HepG2 (cell line): ENCODE measurements at regions not wholly inside any gene's neighbourhood (a gene's known extent, or its start where the extent isn't known, plus 50 kb on each side); places are given as distances from the start of the nearest gene placed in this dataset.

Experiments used
- ATAC-seq: fragments of 200-7000 bp; cut with Tn5 transposase; 3 replicates; pipeline ENCODE4 v1.9.1; 2020; ENCODE audit warnings: mild to moderate bottlenecking, moderate library complexity
- BruUV-seq: library from RNA; stranded (reverse); fragments of 400-500 nt; replicated peaks from 2 replicates; lab custom pipeline; 2021; lab: Mats Ljungman, UMichigan
- CTCF ChIA-PET: fragments of 300-600 bp; formaldehyde crosslinking; extraction: SDS; loops from one replicate; lab custom pipeline; 2021; ENCODE audit warnings: low total read pairs, inconsistent platforms, low intra/inter-chr PET ratio; lab: Yijun Ruan, JAX
- POLR2A ChIA-PET: fragments of 350-600 bp; sonication (Branson Sonifier 250); formaldehyde crosslinking; loops from one replicate; lab custom pipeline; 2020; ENCODE audit warnings: antibody characterized with exemption, inconsistent platforms; lab: Yijun Ruan, JAX
- DNase-seq: peaks from one replicate; pipeline ENCODE4 v3.0.0-alpha.2; 2015; ENCODE audit warnings: low spot score
- FAIRE-seq: peaks from 3 replicates; lab custom pipeline; 2011; peaks lifted over from hg19 to GRCh38; lab: Jason Lieb, UNC
- H2AFZ ChIP-seq: one replicate; pipeline ENCODE4 v1.6.1; 2011; ENCODE audit warnings: low read length, inconsistent platforms
- H3K27ac ChIP-seq: fragments of 300-600 bp; 3 replicates; pipeline ENCODE4 v1.8.0; 2011; ENCODE audit warnings: mixed run types, mild to moderate bottlenecking, mixed read lengths, low read length, inconsistent platforms; ENCODE audit not compliant: insufficient read depth; ENCODE audit errors: extremely low read length
- H3K27me3 ChIP-seq, 2 experiments: fragments of 200-600 bp in 1 of 2; 2 replicates in 1 of 2; 3 replicates in 1 of 2; pipeline versions ENCODE4 v1.6.0 to v1.8.0; 2011; ENCODE audit warnings: low read length in 2 of 2, mild to moderate bottlenecking in 2 of 2, moderate library complexity in 2 of 2, inconsistent platforms in 1 of 2; ENCODE audit not compliant: insufficient read depth in 2 of 2, control insufficient read depth in 1 of 2
- H3K36me3 ChIP-seq, 2 experiments: fragments of 200-600 bp in 1 of 2; replicated peaks in 1 of 2; 2 replicates in 1 of 2; 3 replicates in 1 of 2; pipeline versions ENCODE4 v1.5.1 to v1.8.0; 2011; ENCODE audit warnings: low read length in 2 of 2, inconsistent platforms in 1 of 2; ENCODE audit not compliant: insufficient read depth in 2 of 2, control insufficient read depth in 1 of 2
- H3K4me1 ChIP-seq: 2 replicates; pipeline ENCODE4 v1.5.1; 2012; ENCODE audit warnings: low read length, inconsistent platforms; ENCODE audit not compliant: insufficient read depth
- H3K4me2 ChIP-seq: 2 replicates; pipeline ENCODE4 v1.6.0; 2011; ENCODE audit warnings: low read depth, low read length, inconsistent platforms
- H3K4me3 ChIP-seq, 3 experiments: fragments of 200-600 bp in 1 of 3; sonication (generic), shearing (Covaris generic) in 1 of 3; replicated peaks in 1 of 3; 2 replicates each; pipeline ENCODE4 v1.5.1; 2011 to 2016; ENCODE audit warnings: low read length in 3 of 3, inconsistent platforms in 2 of 3, low read depth in 2 of 3, mild to moderate bottlenecking in 2 of 3, control low read depth in 1 of 3, mixed read lengths in 1 of 3; ENCODE audit not compliant: insufficient read depth in 1 of 3
- H3K79me2 ChIP-seq: one replicate; pipeline ENCODE4 v1.6.1; 2011; ENCODE audit warnings: low read length, inconsistent platforms; ENCODE audit not compliant: insufficient read depth
- H3K9ac ChIP-seq: 2 replicates; pipeline ENCODE4 v1.6.0; 2011; ENCODE audit warnings: mild to moderate bottlenecking, low read depth, low read length, inconsistent platforms; ENCODE audit not compliant: insufficient read depth
- H3K9me3 ChIP-seq: 2 replicates; pipeline ENCODE4 v1.5.1; 2012; ENCODE audit warnings: mild to moderate bottlenecking, low read length
- H4K20me1 ChIP-seq: 2 replicates; pipeline ENCODE4 v1.6.0; 2011; ENCODE audit warnings: inconsistent platforms, mild to moderate bottlenecking, low read length, moderate library complexity; ENCODE audit not compliant: insufficient read depth
- BRF2 ChIP-seq: sonication (generic); formaldehyde crosslinking; IDR thresholded peaks from 2 replicates; pipeline ENCODE4 v1.8.1; 2022; ENCODE audit warnings: mild to moderate bottlenecking, missing genetic modification reagents
- CEBPB ChIP-seq: IDR thresholded peaks from 2 replicates; pipeline ENCODE4 v1.6.1; 2011; ENCODE audit warnings: low read depth, low read length, improper control_type of control experiment, borderline replicate concordance
- GFI1 ChIP-seq: sonication (generic); formaldehyde crosslinking; IDR thresholded peaks from 2 replicates; pipeline ENCODE4 v1.5.0; 2020; ENCODE audit warnings: missing genetic modification reagents, mild to moderate bottlenecking, borderline replicate concordance
- HCFC1 ChIP-seq: fragments of 150-350 bp; IDR thresholded peaks from 2 replicates; pipeline ENCODE4 v1.6.1; 2014; ENCODE audit warnings: low read depth, low read length
- HDAC6 ChIP-seq: fragments of 200-600 bp; sonication (generic); IDR thresholded peaks from 2 replicates; pipeline ENCODE4 v1.7.0; 2017; ENCODE audit warnings: mild to moderate bottlenecking, antibody characterized with exemption, low read length, low read depth
- HNF1B ChIP-seq: sonication (generic); formaldehyde crosslinking; IDR thresholded peaks from 2 replicates; pipeline ENCODE4 v1.5.1; 2020; ENCODE audit warnings: mild to moderate bottlenecking, moderate library complexity, missing genetic modification reagents
- HOXA3 ChIP-seq: sonication (generic); formaldehyde crosslinking; IDR thresholded peaks from 2 replicates; pipeline ENCODE4 v1.5.0; 2020; ENCODE audit warnings: missing genetic modification reagents
- IRF1 ChIP-seq: sonication (generic); formaldehyde crosslinking; IDR thresholded peaks from 2 replicates; pipeline ENCODE4 v1.4.0; 2020; ENCODE audit warnings: low read depth, mild to moderate bottlenecking, missing genetic modification reagents
- PBX2 ChIP-seq: IDR thresholded peaks from 2 replicates; pipeline ENCODE4 v1.6.1; 2016; ENCODE audit warnings: control low read depth
- PRDM4 ChIP-seq: sonication (generic); formaldehyde crosslinking; IDR thresholded peaks from 2 replicates; pipeline ENCODE4 v1.9.0; 2021; ENCODE audit warnings: missing genetic modification reagents, borderline replicate concordance
- SMYD3 ChIP-seq: sonication (generic); formaldehyde crosslinking; IDR thresholded peaks from 2 replicates; pipeline ENCODE4 v1.8.1; 2023; ENCODE audit warnings: mild to moderate bottlenecking, missing genetic modification reagents
- SSRP1 ChIP-seq: IDR thresholded peaks from 2 replicates; pipeline ENCODE4 v1.6.1; 2016; ENCODE audit warnings: control low read depth
- ZMYM4 ChIP-seq: sonication (generic); formaldehyde crosslinking; IDR thresholded peaks from 2 replicates; pipeline ENCODE4 v1.8.1; 2023; ENCODE audit warnings: mild to moderate bottlenecking, missing genetic modification reagents
- ZNF143 ChIP-seq: sonication (generic); formaldehyde crosslinking; IDR thresholded peaks from 2 replicates; pipeline ENCODE4 v1.4.0; 2020; ENCODE audit warnings: missing genetic modification reagents
- ZNF484 ChIP-seq: sonication (generic); formaldehyde crosslinking; IDR thresholded peaks from 2 replicates; pipeline ENCODE4 v1.5.1; 2020; ENCODE audit warnings: mild to moderate bottlenecking, low read depth, missing genetic modification reagents, borderline replicate concordance
- ZNF501 ChIP-seq: sonication (generic); formaldehyde crosslinking; IDR thresholded peaks from 2 replicates; pipeline ENCODE4 v1.5.1; 2020; ENCODE audit warnings: mild to moderate bottlenecking, moderate library complexity, missing genetic modification reagents
- ZSCAN9 ChIP-seq: IDR thresholded peaks from 2 replicates; pipeline ENCODE4 v1.6.1; 2016; ENCODE audit warnings: borderline replicate concordance
- WGBS: methylation state at CpG from one replicate; pipeline ENCODE4 v1.1.6; 2017; ENCODE audit warnings: low lambda C conversion rate; 5-methylcytosine and 5-hydroxymethylcytosine counted together
- in situ Hi-C: cut with HindIII; loops from 2 replicates; pipeline ENCODE4 v1.10.0; 2017; ENCODE audit warnings: low pct_unique_long_range_greater_than_20kb; ENCODE audit not compliant: extremely low pct_ligation_motif_present
- intact Hi-C: fragments of 100-400 bp; cut with micrococcal nuclease; formaldehyde crosslinking; loops from one replicate; pipeline ENCODE4 v1.10.0; 2022; ENCODE audit not compliant: unreplicated experiment

- TF ChIP-seq IRF1 (CRISPR knock-in tag): no peak
- no peak for TF ChIP-seq ZNF143 (CRISPR knock-in tag)
- no peak for TF ChIP-seq GFI1 (CRISPR knock-in tag)
- no peak for TF ChIP-seq ZNF501 (CRISPR knock-in tag)
- no peak for TF ChIP-seq HCFC1
- no peak for TF ChIP-seq SSRP1
Measured at GRCh38 chr4:138686106-138686835, 329.3 kb upstream of the NOCT start (continued).

- intact Hi-C loops: no loop called here
- H3K27me3 ChIP-seq: peaks cover 1 to 20% of the 10 kb centered on the region in 2 experiments; a peak in 4 of 5 replicates
- no peak overlapping the region for H3K27ac ChIP-seq
- H3K9me3 ChIP-seq: no peaks in the 10 kb centered on the region
- no peaks in the 10 kb centered on the region for H4K20me1 ChIP-seq
- H3K4me2 ChIP-seq: no peak overlapping the region
- BruUV-seq: no TSS peak
- ChIA-PET POLR2A (no interaction called here), CTCF (no interaction called here)
- H3K4me3 ChIP-seq: no peak overlapping the region
- no peaks in the 10 kb centered on the region for H3K36me3 ChIP-seq
- H3K4me1 ChIP-seq: no peaks in the 10 kb centered on the region
- H3K79me2 ChIP-seq: no peaks in the 10 kb centered on the region
- ATAC-seq (no peak), FAIRE-seq (no peak), DNase-seq (no peak)
- in situ Hi-C loops: loop anchor here (25.0 kb wide), 2 partner anchors 873 to 948 kb away; no protein-coding TSS in a partner anchor
- H3K9ac ChIP-seq: no peak overlapping the region
- 48% methylated on average over 7 of the region's 7 CpGs for WGBS
- H2AFZ ChIP-seq: no peak overlapping the region
- TF ChIP-seq ZMYM4 (CRISPR knock-in tag) (no peak), BRF2 (CRISPR knock-in tag) (no peak), SMYD3 (CRISPR knock-in tag) (no peak), ZNF484 (CRISPR knock-in tag) (no peak), PBX2 (CRISPR knock-in tag) (no peak), CEBPB (no peak), ZSCAN9 (CRISPR knock-in tag) (no peak), HOXA3 (CRISPR knock-in tag) (no peak), PRDM4 (CRISPR knock-in tag) (no peak), HNF1B (CRISPR knock-in tag) (no peak), HDAC6 (no peak)
Measured at GRCh38 chr4:138685316-138685715, 330.3 kb upstream of the NOCT start.
